IMR-90 (cell line): ENCODE measurements at regions not wholly inside any gene's neighbourhood (a gene's known extent, or its start where the extent isn't known, plus 50 kb on each side); places are given as distances from the start of the nearest gene placed in this dataset.

Experiments used
- ATAC-seq: fragments of 200-7000 bp; cut with Tn5 transposase; 2 replicates; pipeline ENCODE4 v1.9.1; 2020; ENCODE audit warnings: low read depth, mild to moderate bottlenecking, moderate library complexity
- BruUV-seq: library from RNA; stranded (reverse); fragments of 400-500 nt; replicated peaks from 2 replicates; lab custom pipeline; 2021; lab: Mats Ljungman, UMichigan
- CTCF ChIA-PET: fragments of 300-600 bp; formaldehyde crosslinking; extraction: SDS; loops from one replicate; lab custom pipeline; 2021; ENCODE audit warnings: antibody characterized with exemption; lab: Yijun Ruan, JAX
- POLR2A ChIA-PET: fragments of 300-600 bp; sonication (Branson Sonifier 250); formaldehyde crosslinking; loops from one replicate; lab custom pipeline; 2022; ENCODE audit warnings: antibody characterized with exemption; ENCODE audit not compliant: unreplicated experiment; lab: Charles Lee
- DNase-seq: peaks from one replicate; pipeline ENCODE4 v3.0.0; 2013
- H2AFZ ChIP-seq: replicated peaks from 2 replicates; pipeline ENCODE3; 2013; ENCODE audit warnings: low read length, mild to moderate bottlenecking; ENCODE audit not compliant: poor library complexity
- H2AK5ac ChIP-seq: 2 replicates; pipeline ENCODE4 v1.6.1; 2013; ENCODE audit warnings: low read depth, low read length, inconsistent platforms
- H2AK9ac ChIP-seq: replicated peaks from 2 replicates; pipeline ENCODE3; 2013; ENCODE audit warnings: mild to moderate bottlenecking, low read depth, low read length, moderate library complexity; ENCODE audit not compliant: poor library complexity
- H2BK120ac ChIP-seq: 2 replicates; pipeline ENCODE4 v1.6.1; 2013; ENCODE audit warnings: low read depth, low read length, inconsistent platforms
- H2BK15ac ChIP-seq: 3 replicates; pipeline ENCODE4 v1.6.1; 2013; ENCODE audit warnings: low read depth, low read length, inconsistent platforms
- H2BK20ac ChIP-seq: 2 replicates; pipeline ENCODE4 v1.6.1; 2013; ENCODE audit warnings: low read depth, mild to moderate bottlenecking, inconsistent platforms, low read length, moderate library complexity
- H2BK5ac ChIP-seq: 2 replicates; pipeline ENCODE4 v1.6.1; 2013; ENCODE audit warnings: mild to moderate bottlenecking, low read depth, low read length, inconsistent platforms; ENCODE audit not compliant: poor library complexity, severe bottlenecking
- H3K14ac ChIP-seq: replicated peaks from 2 replicates; pipeline ENCODE4 v1.6.1; 2013; ENCODE audit warnings: low read depth, low read length, inconsistent platforms
- H3K18ac ChIP-seq: 2 replicates; pipeline ENCODE4 v1.6.1; 2013; ENCODE audit warnings: low read depth, low read length, control low read depth
- H3K23ac ChIP-seq: 2 replicates; pipeline ENCODE4 v1.6.1; 2013; ENCODE audit warnings: low read depth, low read length, inconsistent platforms
- H3K27ac ChIP-seq: 2 replicates; pipeline ENCODE4 v1.5.1; 2013; ENCODE audit warnings: mild to moderate bottlenecking, control low read depth, low read length; ENCODE audit not compliant: insufficient read depth
- H3K27me3 ChIP-seq: 2 replicates; pipeline ENCODE4 v1.6.1; 2013; ENCODE audit warnings: low read length; ENCODE audit not compliant: control insufficient read depth, insufficient read depth
- H3K36me3 ChIP-seq: 2 replicates; pipeline ENCODE4 v1.6.1; 2013; ENCODE audit warnings: low read length, mixed read lengths; ENCODE audit not compliant: control insufficient read depth, insufficient read depth
- H3K4ac ChIP-seq: 2 replicates; pipeline ENCODE4 v1.6.1; 2013; ENCODE audit warnings: low read depth, low read length, inconsistent platforms
- H3K4me1 ChIP-seq: 2 replicates; pipeline ENCODE4 v1.6.1; 2013; ENCODE audit warnings: low read length, mixed read lengths; ENCODE audit not compliant: control insufficient read depth, insufficient read depth
- H3K4me2 ChIP-seq: 2 replicates; pipeline ENCODE4 v1.6.1; 2013; ENCODE audit warnings: low read depth, mild to moderate bottlenecking, control low read depth, low read length, moderate library complexity
- H3K4me3 ChIP-seq: 2 replicates; pipeline ENCODE4 v1.5.1; 2013; ENCODE audit warnings: low read depth, mild to moderate bottlenecking, control low read depth, low read length, moderate library complexity; ENCODE audit not compliant: insufficient read depth
- H3K56ac ChIP-seq: 2 replicates; pipeline ENCODE4 v1.6.1; 2013; ENCODE audit warnings: low read length, inconsistent platforms; ENCODE audit not compliant: insufficient read depth; ENCODE audit errors: extremely low read depth
- H3K79me1 ChIP-seq, 2 experiments: 2 replicates each; pipeline ENCODE4 v1.6.1; 2013; ENCODE audit warnings: low read length in 2 of 2, inconsistent platforms in 1 of 2, low read depth in 1 of 2
- H3K9ac ChIP-seq: 2 replicates; pipeline ENCODE4 v1.6.1; 2013; ENCODE audit warnings: low read depth, low read length, control low read depth
- H3K9me1 ChIP-seq: 2 replicates; pipeline ENCODE4 v1.6.1; 2013; ENCODE audit warnings: low read length, inconsistent platforms; ENCODE audit not compliant: insufficient read depth
- H3K9me3 ChIP-seq: 2 replicates; pipeline ENCODE4 v1.6.1; 2013; ENCODE audit warnings: low read length; ENCODE audit not compliant: control insufficient read depth, insufficient read depth
- H4K20me1 ChIP-seq: 2 replicates; pipeline ENCODE4 v1.6.1; 2013; ENCODE audit warnings: low read length, inconsistent platforms; ENCODE audit not compliant: insufficient read depth
- H4K5ac ChIP-seq: 2 replicates; pipeline ENCODE4 v1.6.1; 2013; ENCODE audit warnings: mild to moderate bottlenecking, low read depth, low read length, control low read depth
- H4K8ac ChIP-seq, 2 experiments: 2 replicates each; pipeline ENCODE4 v1.6.1; 2013; ENCODE audit warnings: low read depth in 2 of 2, low read length in 2 of 2, control low read depth in 1 of 2, inconsistent platforms in 1 of 2
- H4K91ac ChIP-seq: 2 replicates; pipeline ENCODE4 v1.6.1; 2013; ENCODE audit warnings: low read depth, low read length, inconsistent platforms; ENCODE audit not compliant: insufficient read depth
- BHLHE40 ChIP-seq: fragments of 150-350 bp; IDR thresholded peaks from 2 replicates; pipeline ENCODE4 v1.6.1; 2016; ENCODE audit warnings: mild to moderate bottlenecking, low read depth, low read length
- CEBPB ChIP-seq: IDR thresholded peaks from 2 replicates; pipeline ENCODE4 v1.6.1; 2012; ENCODE audit warnings: low read depth, low read length, improper control_type of control experiment
- CHD1 ChIP-seq: IDR thresholded peaks from 2 replicates; pipeline ENCODE4 v1.6.1; 2012; ENCODE audit warnings: low read depth, low read length, improper control_type of control experiment
- ELK1 ChIP-seq: fragments of 150-350 bp; IDR thresholded peaks from 2 replicates; pipeline ENCODE4 v1.6.1; 2016; ENCODE audit warnings: low read depth, mild to moderate bottlenecking, low read length, moderate library complexity, borderline replicate concordance
- FOS ChIP-seq: fragments of 150-350 bp; IDR thresholded peaks from 2 replicates; pipeline ENCODE4 v1.6.1; 2016; ENCODE audit warnings: low read depth, low read length
- MAFK ChIP-seq: IDR thresholded peaks from 2 replicates; pipeline ENCODE4 v1.6.1; 2012; ENCODE audit warnings: low read depth, low read length, improper control_type of control experiment
- MAZ ChIP-seq: IDR thresholded peaks from 2 replicates; pipeline ENCODE4 v1.6.1; 2012; ENCODE audit warnings: low read depth, mild to moderate bottlenecking, low read length, improper control_type of control experiment, moderate library complexity, borderline replicate concordance
- MXI1 ChIP-seq: IDR thresholded peaks from 2 replicates; pipeline ENCODE4 v1.6.1; 2012; ENCODE audit warnings: low read depth, mild to moderate bottlenecking, low read length, moderate library complexity, borderline replicate concordance
- NFE2L2 ChIP-seq: fragments of 150-350 bp; IDR thresholded peaks from 2 replicates; pipeline ENCODE4 v1.6.1; 2016; ENCODE audit warnings: low read depth, mild to moderate bottlenecking, low read length
- POLR2A ChIP-seq: IDR thresholded peaks from 2 replicates; pipeline ENCODE4 v1.6.1; 2012; ENCODE audit warnings: mild to moderate bottlenecking, low read depth, low read length
- RAD21 ChIP-seq: IDR thresholded peaks from 2 replicates; pipeline ENCODE4 v1.6.1; 2012; ENCODE audit warnings: low read length, improper control_type of control experiment
- RCOR1 ChIP-seq: IDR thresholded peaks from 2 replicates; pipeline ENCODE4 v1.6.1; 2012; ENCODE audit warnings: mild to moderate bottlenecking, low read length, improper control_type of control experiment; ENCODE audit not compliant: insufficient replicate concordance
- RFX5 ChIP-seq: IDR thresholded peaks from 2 replicates; pipeline ENCODE4 v1.8.0; 2012; ENCODE audit warnings: low read depth, mild to moderate bottlenecking, low read length, moderate library complexity
- SMC3 ChIP-seq: fragments of 150-350 bp; IDR thresholded peaks from 2 replicates; pipeline ENCODE4 v1.6.1; 2016; ENCODE audit warnings: low read depth, mild to moderate bottlenecking, antibody characterized with exemption, low read length, moderate library complexity
- USF2 ChIP-seq: fragments of 150-350 bp; IDR thresholded peaks from 2 replicates; pipeline ENCODE4 v1.6.1; 2017; ENCODE audit warnings: mild to moderate bottlenecking, antibody characterized with exemption, low read length, low read depth
- WGBS, 2 experiments: methylation state at CpG; one replicate each; pipeline versions ENCODE4 v1.1.5 to v1.1.7; 2013; ENCODE audit warnings: missing lambda C conversion rate in 2 of 2; ENCODE audit not compliant: insufficient read length in 1 of 2; ENCODE audit errors: extremely low coverage in 2 of 2; 5-methylcytosine and 5-hydroxymethylcytosine counted together
- dilution Hi-C: fragments of 300-500 bp; cut with HindIII; formaldehyde crosslinking; loops from one replicate; pipeline ENCODE4 v1.14.3; 2018; ENCODE audit warnings: low sequenced_read_pairs; ENCODE audit not compliant: unreplicated experiment
- in situ Hi-C: fragments of 300-500 bp; cut with MboI; formaldehyde crosslinking; loops from 3 replicates; pipeline ENCODE4 v1.14.3; 2019; ENCODE audit warnings: low sequenced_read_pairs, inconsistent platforms, mixed read lengths
- intact Hi-C: fragments of 100-400 bp; cut with micrococcal nuclease; formaldehyde crosslinking; loops from 2 replicates; pipeline ENCODE4 v1.10.0; 2022
- TF ChIP-seq, protein P1 (sequence below): conservative IDR thresholded peaks from 2 replicates; pipeline ENCODE4 v1.5.1; 2012; ENCODE audit warnings: mild to moderate bottlenecking, low read depth, low read length, improper control_type of control experiment

DNA sequence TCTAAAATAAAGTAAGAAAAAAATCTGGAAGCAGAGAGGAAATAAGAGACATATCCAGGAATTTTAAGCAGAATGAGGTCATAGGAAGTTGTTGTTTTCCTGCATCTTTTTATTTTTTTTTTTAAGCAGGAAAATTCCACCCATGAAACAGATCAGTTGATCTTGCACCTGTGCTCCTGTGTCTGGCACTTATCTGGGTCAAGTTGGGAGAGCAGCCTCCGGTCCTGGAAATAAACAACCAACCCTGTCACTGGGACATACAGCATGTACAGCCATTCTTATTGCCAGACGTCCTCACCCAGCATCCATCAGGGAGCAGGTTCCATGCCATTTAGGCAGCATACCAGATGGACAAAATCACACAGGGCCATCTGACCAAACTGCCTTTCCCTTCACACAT, 266.0 kb upstream of the BTG1 start:
- Histone ChIP-seq H3K27ac (no peak overlapping the region), H3K14ac (no peak overlapping the region), H3K9me3 (0 out of 2 replicates have a peak, but pooled peaks cover 2% of the 10 kb centered on the region), H2AK5ac (no peak overlapping the region), H3K9ac (no peak overlapping the region), H4K91ac (no peak overlapping the region), H3K18ac (no peak overlapping the region), H4K20me1 (no peaks in the 10 kb centered on the region), H3K9me1 (no peaks in the 10 kb centered on the region), H3K4me2 (no peak overlapping the region), H3K36me3 (no peaks in the 10 kb centered on the region), H3K23ac (no peak overlapping the region), H3K4me1 (no peaks in the 10 kb centered on the region), H3K56ac (no peak overlapping the region), H3K27me3 (no peaks in the 10 kb centered on the region), H2BK20ac (no peak overlapping the region), H3K4ac (no peak overlapping the region), H4K8ac (no peak overlapping the region), H2BK5ac (no peak overlapping the region), H3K79me1 (no peaks in the 10 kb centered on the region), H4K5ac (no peak overlapping the region), H2AFZ (no peak overlapping the region), H2BK120ac (no peak overlapping the region), H2BK15ac (no peak overlapping the region), H3K4me3 (no peak overlapping the region), H2AK9ac (no peak overlapping the region)
- POLR2A ChIA-PET = no interaction called here
- no peak for TF ChIP-seq RFX5
- no peak for TF ChIP-seq SMC3
- no peak for TF ChIP-seq RCOR1
- TF ChIP-seq MAZ = no peak
- TF ChIP-seq RAD21 = no peak
- TF ChIP-seq MXI1 = no peak
- TF ChIP-seq FOS = no peak
- no peak for TF ChIP-seq NFE2L2
- TF ChIP-seq CHD1 = no peak
- no peak for TF ChIP-seq CEBPB
- TF ChIP-seq USF2 = no peak
- TF ChIP-seq BHLHE40 = no peak
- TF ChIP-seq ELK1 = no peak
- TF ChIP-seq MAFK = no peak
- TF ChIP-seq POLR2A = no peak
- TF ChIP-seq, protein P1, sequence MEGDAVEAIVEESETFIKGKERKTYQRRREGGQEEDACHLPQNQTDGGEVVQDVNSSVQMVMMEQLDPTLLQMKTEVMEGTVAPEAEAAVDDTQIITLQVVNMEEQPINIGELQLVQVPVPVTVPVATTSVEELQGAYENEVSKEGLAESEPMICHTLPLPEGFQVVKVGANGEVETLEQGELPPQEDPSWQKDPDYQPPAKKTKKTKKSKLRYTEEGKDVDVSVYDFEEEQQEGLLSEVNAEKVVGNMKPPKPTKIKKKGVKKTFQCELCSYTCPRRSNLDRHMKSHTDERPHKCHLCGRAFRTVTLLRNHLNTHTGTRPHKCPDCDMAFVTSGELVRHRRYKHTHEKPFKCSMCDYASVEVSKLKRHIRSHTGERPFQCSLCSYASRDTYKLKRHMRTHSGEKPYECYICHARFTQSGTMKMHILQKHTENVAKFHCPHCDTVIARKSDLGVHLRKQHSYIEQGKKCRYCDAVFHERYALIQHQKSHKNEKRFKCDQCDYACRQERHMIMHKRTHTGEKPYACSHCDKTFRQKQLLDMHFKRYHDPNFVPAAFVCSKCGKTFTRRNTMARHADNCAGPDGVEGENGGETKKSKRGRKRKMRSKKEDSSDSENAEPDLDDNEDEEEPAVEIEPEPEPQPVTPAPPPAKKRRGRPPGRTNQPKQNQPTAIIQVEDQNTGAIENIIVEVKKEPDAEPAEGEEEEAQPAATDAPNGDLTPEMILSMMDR = no peak
- dilution Hi-C loops = no loop called here
- intact Hi-C loops = no loop called here
- ATAC-seq (no peak), DNase-seq (no peak)
- WGBS, 2 experiments = no CpG with 5 or more reads among the region's 2 CpGs
- CTCF ChIA-PET = no interaction called here
- in situ Hi-C loops = no loop called here
- BruUV-seq = no TSS peak
